Ishikawa (cell line): ENCODE measurements at regions not wholly inside any gene's neighbourhood (a gene's known extent, or its start where the extent isn't known, plus 50 kb on each side); places are given as distances from the start of the nearest gene placed in this dataset.

Experiments
- CEBPB ChIP-seq: IDR thresholded peaks from 2 replicates; pipeline ENCODE4 v1.6.1; 2012
- CREB1 ChIP-seq: IDR thresholded peaks from 2 replicates; pipeline ENCODE4 v1.6.1; 2012; ENCODE audit warnings: low read depth
- EGR1 ChIP-seq: IDR thresholded peaks from 2 replicates; pipeline ENCODE4 v1.6.1; 2012
- EP300 ChIP-seq: IDR thresholded peaks from 2 replicates; pipeline ENCODE4 v1.6.1; 2012; ENCODE audit warnings: borderline replicate concordance
- FOXM1 ChIP-seq: IDR thresholded peaks from 2 replicates; pipeline ENCODE4 v1.6.1; 2012; ENCODE audit warnings: low read depth, borderline replicate concordance
- MAX ChIP-seq: IDR thresholded peaks from 2 replicates; pipeline ENCODE4 v1.6.1; 2012
- RAD21 ChIP-seq: IDR thresholded peaks from 2 replicates; pipeline ENCODE4 v1.6.1; 2012; ENCODE audit warnings: low read depth
- REST ChIP-seq: IDR thresholded peaks from 2 replicates; pipeline ENCODE4 v1.6.1; 2012; ENCODE audit warnings: low read depth, mild to moderate bottlenecking
- TAF1 ChIP-seq: IDR thresholded peaks from 2 replicates; pipeline ENCODE4 v1.6.1; 2012; ENCODE audit warnings: low read depth, mild to moderate bottlenecking
- TCF12 ChIP-seq: IDR thresholded peaks from 2 replicates; pipeline ENCODE4 v1.6.1; 2012; ENCODE audit warnings: low read depth
- TEAD4 ChIP-seq: IDR thresholded peaks from 2 replicates; pipeline ENCODE4 v1.6.1; 2012
- USF1 ChIP-seq: IDR thresholded peaks from 2 replicates; pipeline ENCODE4 v1.6.1; 2012
- YY1 ChIP-seq: IDR thresholded peaks from 2 replicates; pipeline ENCODE4 v1.6.1; 2012; ENCODE audit warnings: low read depth
- ZBTB7A ChIP-seq: IDR thresholded peaks from 2 replicates; pipeline ENCODE4 v1.6.1; 2012; ENCODE audit warnings: low read depth

GRCh38 chr1:88276163-88276562 is 407.9 kb upstream of the PKN2 start:
- no peak for TF ChIP-seq FOXM1
- no peak for TF ChIP-seq EP300
- no peak for TF ChIP-seq CREB1
- TF ChIP-seq ZBTB7A: no peak
- no peak for TF ChIP-seq RAD21
- TF ChIP-seq EGR1: no peak
- no peak for TF ChIP-seq MAX
- no peak for TF ChIP-seq TAF1
- TF ChIP-seq CEBPB: no peak
- TF ChIP-seq REST: no peak
- TF ChIP-seq TCF12: no peak
- no peak for TF ChIP-seq YY1
- TF ChIP-seq TEAD4: no peak
- TF ChIP-seq USF1: no peak
